Esophagus squamous epithelium (tissue), 4 donors: ENCODE measurements at regions not wholly inside any gene's neighbourhood (a gene's known extent, or its start where the extent isn't known, plus 50 kb on each side); places are given as distances from the start of the nearest gene placed in this dataset.

Experiments
- CTCF ChIP-seq, 6 experiments: fragments of 450-650 bp in 4 of 6; fragments of 200-600 bp in 2 of 6; sonication (generic) in 2 of 6; IDR thresholded peaks; one replicate each; pipeline ENCODE4 v1.5.1; 2016 to 2019; ENCODE audit warnings: antibody characterized with exemption in 6 of 6, mild to moderate bottlenecking in 4 of 6, moderate library complexity in 4 of 6
- POLR2A ChIP-seq, 4 donors: fragments of 450-650 bp; IDR thresholded peaks; one replicate each; pipeline ENCODE4 v1.6.1; 2017; ENCODE audit warnings: antibody characterized with exemption in 4 of 4, mild to moderate bottlenecking in 4 of 4, moderate library complexity in 3 of 4

GRCh38 chr3:124263168-124263567 lies 271.2 kb upstream of the ROPN1 start:
- no peak for TF ChIP-seq CTCF (IDR thresholded peaks at IDR 0.05)
- TF ChIP-seq POLR2A (IDR thresholded peaks at IDR 0.05): no peak
